Mucosa of stomach (tissue), 1 donor: ENCODE measurements at regions not wholly inside any gene's neighbourhood (a gene's known extent, or its start where the extent isn't known, plus 50 kb on each side); places are given as distances from the start of the nearest gene placed in this dataset.

Source experiments
- H3K27me3 ChIP-seq: one replicate; pipeline ENCODE4 v1.7.0; 2013; ENCODE audit warnings: mild to moderate bottlenecking, low read length; ENCODE audit not compliant: control insufficient read depth, insufficient read depth
- H3K36me3 ChIP-seq: one replicate; pipeline ENCODE4 v1.7.0; 2013; ENCODE audit warnings: low read length; ENCODE audit not compliant: control insufficient read depth, insufficient read depth
- H3K4me1 ChIP-seq: one replicate; pipeline ENCODE4 v1.7.0; 2013; ENCODE audit warnings: mild to moderate bottlenecking, low read length; ENCODE audit not compliant: control insufficient read depth, insufficient read depth
- H3K4me3 ChIP-seq: one replicate; pipeline ENCODE4 v1.7.0; 2013; ENCODE audit warnings: low read length
- H3K9ac ChIP-seq: one replicate; pipeline ENCODE4 v1.7.0; 2013; ENCODE audit warnings: mild to moderate bottlenecking, low read length, moderate library complexity
- H3K9me3 ChIP-seq: one replicate; pipeline ENCODE4 v1.7.0; 2013; ENCODE audit warnings: mild to moderate bottlenecking, low read length, moderate library complexity; ENCODE audit not compliant: control insufficient read depth
- donor health status: Pancreatic carcinoma.

DNA sequence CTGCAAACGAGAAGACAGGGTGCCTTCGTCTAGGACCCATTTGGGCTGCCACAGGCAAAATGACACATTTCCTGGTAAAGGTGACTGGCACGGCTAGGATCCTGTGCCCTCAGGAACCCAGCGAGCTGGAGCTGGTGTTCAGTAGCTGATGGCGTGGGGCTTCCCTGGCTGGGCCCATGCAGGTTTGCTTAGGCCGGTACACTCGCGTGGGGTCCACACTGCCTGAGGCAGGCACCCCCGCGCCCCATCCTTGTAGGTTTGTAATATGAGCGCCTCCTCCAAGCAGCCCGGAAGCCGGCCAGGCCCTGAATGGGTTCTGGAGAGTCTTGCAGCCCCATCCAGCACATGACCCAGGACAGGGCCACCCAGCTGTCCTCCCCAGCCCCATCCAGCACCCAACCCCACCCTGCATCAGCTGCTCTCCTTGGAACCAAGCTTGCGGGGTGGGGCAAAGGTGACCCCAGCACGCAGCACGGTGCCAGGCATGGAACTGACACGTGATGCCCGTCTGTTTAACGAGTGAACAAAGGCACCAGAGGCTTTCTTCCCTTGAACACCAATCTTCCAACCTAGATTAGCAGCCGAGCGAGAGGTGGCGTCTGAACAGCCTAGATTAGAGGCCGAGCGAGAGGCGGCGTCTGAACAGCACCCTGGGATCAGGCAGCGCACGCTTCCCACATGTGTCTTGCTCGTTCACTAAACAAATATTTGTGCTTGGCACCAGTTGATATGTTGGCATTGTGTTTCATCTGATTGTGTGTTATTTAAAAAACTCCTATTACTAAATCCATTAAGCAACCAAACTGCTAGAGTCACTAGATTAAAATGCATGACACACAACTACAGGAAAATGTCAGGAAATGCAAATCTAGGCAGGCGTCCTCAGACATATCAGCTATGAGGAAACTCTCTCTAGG lies 112.1 kb downstream of the DLL1 start:
- Histone ChIP-seq H3K36me3 (no peaks in the 10 kb centered on the region), H3K9me3 (no peaks in the 10 kb centered on the region), H3K27me3 (peaks cover 27% of the 10 kb centered on the region), H3K4me1 (peaks cover 22% of the 10 kb centered on the region), H3K9ac (no peak overlapping the region), H3K4me3 (no peak overlapping the region)

DNA sequence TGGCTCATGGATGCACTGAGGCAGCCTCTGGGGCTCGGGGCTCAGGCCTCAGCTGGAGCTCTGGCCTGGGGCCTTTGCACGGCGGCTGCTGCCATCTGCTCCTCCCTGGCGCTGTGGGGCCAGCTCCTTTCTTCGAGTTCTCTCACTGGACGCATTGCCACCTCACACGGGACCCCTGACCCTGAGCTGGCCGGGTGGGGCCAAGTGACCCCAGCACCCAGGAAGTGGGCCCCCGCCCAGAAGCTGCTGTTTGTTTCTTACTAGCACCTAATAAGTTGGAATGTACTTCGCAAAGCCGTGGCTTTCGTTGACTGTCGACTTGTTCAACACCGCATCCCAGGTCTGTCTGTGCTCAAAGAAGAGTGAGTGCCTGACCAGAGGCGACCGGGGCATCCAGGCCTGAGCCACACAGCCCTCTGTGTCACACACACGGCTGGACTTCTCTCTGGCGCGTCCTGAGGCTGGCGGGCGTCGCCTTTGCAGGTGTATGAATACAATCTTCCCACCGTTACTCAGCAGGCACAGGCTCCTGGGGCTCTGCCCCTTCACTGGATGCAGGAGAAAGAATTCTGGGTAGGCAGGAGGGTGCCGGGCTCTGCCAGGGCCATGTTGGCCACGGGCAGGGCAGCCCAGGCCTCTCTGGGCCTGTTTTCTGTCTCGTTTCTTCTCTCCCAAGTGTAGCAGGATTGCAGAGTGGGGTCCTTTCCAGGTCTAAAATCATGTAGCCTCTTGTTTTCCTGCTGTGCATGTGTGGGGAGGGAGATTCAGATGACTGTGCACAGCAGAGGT lies 112.9 kb downstream of the DLL1 start:
- Histone ChIP-seq H3K9me3 (no peaks in the 10 kb centered on the region), H3K27me3 (peaks cover 27% of the 10 kb centered on the region), H3K9ac (no peak overlapping the region), H3K4me3 (no peak overlapping the region), H3K36me3 (no peaks in the 10 kb centered on the region), H3K4me1 (peaks cover 22% of the 10 kb centered on the region)

DNA sequence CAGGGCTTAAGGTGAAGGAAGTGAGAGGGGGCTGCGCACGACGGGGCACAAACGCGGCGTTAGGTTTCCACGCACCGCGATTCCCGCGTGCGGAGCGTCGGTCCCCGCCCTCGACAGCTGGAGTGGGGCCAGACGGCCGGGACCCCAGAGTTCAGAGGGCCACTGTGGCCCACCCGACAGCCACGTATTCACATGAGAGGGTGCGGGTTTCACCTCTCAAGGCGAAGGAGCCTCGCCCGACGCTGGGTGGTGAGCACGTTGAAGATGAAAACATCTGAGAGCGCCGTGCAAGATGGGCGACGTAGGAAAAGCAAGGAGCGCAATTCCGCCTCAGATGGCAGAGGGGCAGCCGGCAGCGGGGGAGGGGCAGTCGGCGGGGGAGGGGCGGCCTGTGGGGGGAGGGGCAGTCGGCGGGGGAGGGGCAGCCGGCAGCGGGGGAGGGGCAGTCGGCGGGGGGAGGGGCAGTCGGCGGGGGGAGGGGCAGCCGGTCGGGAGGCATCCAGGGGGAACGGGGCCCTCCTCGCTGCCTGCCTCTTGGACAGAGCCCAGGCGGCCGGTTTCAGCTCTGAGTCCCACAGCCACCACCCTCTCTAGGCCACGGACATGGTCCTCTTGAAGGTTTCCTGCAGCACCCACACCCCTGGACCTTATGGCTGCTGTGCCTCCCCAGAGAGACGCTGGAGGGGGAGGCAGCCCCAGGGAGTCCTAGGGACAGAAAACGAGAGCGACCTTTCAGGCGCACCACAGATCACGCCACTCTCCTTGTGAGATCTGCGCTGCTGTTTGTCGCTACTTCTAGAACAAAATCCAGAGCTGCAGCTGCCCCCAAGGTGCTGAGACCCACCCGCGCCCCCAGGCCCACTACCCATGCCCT lies 113.7 kb downstream of the DLL1 start:
- H3K4me3 ChIP-seq, result no peak overlapping the region
- H3K9me3 ChIP-seq, result no peaks in the 10 kb centered on the region
- no peaks in the 10 kb centered on the region for H3K36me3 ChIP-seq
- peaks cover 24% of the 10 kb centered on the region for H3K27me3 ChIP-seq
- no peak overlapping the region for H3K9ac ChIP-seq
- H3K4me1 ChIP-seq, result peaks cover 22% of the 10 kb centered on the region

DNA sequence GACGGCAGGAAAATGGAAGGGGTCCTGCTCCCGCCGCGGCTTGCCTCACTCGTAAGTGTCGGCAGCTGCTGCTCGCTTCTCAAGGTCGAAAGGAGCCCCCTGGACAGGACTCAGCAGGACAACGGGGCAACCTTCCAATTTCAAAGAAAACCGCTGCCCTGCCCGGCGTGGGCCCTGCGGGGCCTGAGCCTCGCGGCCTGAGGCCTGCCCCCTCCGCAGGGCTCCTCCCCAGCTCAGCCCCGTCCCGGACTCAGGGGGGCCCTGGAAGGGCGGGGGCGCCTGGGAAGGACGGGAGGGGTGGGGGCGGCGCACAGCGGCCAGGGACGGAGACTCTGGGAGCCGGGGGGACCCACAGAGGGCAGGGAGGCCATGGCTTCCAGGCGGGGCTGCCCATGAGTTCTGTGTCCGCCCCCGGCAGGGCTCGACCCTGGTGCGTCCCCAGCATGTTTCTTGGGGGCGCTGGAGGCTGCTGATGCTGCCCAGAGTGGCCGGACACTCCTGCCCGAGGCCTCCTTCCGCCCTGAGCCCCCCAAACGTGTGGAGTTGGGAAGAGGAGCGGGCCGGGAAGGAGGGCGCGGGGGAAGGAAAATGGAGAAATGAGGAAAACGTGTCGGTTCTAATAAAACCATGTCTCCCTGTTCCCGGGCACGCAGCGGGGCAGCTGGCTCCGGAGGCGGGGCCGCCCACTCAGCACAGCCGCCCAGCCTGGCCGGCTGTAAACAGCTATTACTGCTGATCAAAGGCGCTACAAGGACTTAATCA lies 114.6 kb downstream of the DLL1 start:
- H3K27me3 ChIP-seq, result peaks cover 16% of the 10 kb centered on the region
- peaks cover 22% of the 10 kb centered on the region for H3K4me1 ChIP-seq
- H3K36me3 ChIP-seq, result no peaks in the 10 kb centered on the region
- no peaks in the 10 kb centered on the region for H3K9me3 ChIP-seq
- no peak overlapping the region for H3K4me3 ChIP-seq
- H3K9ac ChIP-seq, result no peak overlapping the region

DNA sequence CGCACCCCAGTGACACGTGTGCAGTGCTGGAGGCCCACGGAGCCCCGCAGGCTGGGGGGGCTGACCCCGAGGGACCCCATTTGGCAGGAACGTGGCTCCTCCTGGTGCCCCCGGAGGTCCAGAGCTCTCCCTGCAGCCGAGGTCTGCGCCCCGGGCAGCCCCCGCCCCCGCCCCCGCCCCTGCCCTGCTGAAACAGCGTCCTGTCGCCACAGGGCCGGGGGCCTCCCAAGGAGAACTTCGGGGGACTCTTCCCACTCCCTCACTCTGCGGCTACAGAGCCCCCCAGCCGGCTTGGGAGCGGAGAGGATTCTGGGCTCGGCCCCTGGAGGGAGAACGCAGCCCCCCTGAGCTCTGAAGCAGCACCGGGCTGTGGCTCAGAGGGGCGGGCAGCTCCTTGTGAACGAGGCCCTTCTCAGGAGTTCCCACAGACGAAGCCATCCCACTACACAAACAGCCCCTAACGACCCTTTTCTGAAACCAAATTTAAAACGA lies 115.2 kb downstream of the DLL1 start:
- no peaks in the 10 kb centered on the region for H3K36me3 ChIP-seq
- H3K27me3 ChIP-seq, result peaks cover 10% of the 10 kb centered on the region
- peaks cover 22% of the 10 kb centered on the region for H3K4me1 ChIP-seq
- H3K9ac ChIP-seq, result no peak overlapping the region
- no peak overlapping the region for H3K4me3 ChIP-seq
- H3K9me3 ChIP-seq, result no peaks in the 10 kb centered on the region

DNA sequence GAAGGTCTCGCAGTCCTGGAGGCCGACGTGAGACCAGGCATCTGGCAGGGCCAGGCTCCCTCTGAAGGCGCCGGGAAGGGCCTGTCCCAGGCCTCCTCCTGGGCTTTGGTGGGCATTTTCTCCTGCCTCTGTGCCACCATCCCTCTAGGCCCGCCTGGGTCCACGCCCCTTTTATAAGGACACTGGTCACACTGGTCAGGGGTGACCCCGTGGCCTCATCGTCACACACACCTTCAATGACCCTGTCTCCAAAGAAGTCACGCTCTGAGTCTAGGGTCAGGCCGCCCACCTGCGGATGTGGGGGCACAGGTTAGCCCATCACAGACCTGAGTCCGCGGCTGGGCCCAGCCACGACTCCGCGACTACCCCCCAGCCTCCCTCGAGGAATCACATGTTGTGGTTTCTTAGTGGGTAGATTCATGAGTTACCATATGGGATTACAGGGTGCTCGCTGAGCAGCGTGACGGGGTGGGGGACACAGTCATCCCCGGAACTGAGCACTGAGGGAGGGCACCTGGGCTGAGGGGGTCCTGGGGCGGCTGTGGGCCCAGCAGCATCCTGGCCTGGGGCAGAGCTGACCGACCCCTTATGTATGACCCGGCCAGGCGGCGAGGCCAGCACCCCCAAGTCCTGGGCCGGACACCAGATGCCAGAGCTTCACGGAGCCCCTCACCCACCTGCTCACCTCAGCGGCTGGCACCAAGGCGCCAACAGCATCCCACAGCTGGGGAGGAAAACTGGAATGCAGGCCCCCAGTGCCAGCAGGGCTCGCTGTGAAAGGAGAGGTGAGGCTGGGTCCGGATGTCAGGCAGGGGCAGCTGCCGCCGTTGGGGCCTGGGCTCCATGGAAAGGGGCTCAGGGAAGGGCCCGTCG lies 115.9 kb downstream of the DLL1 start:
- peaks cover 22% of the 10 kb centered on the region for H3K4me1 ChIP-seq
- no peaks in the 10 kb centered on the region for H3K9me3 ChIP-seq
- H3K9ac ChIP-seq, result no peak overlapping the region
- no peak overlapping the region for H3K4me3 ChIP-seq
- H3K36me3 ChIP-seq, result no peaks in the 10 kb centered on the region
- peaks cover 3% of the 10 kb centered on the region for H3K27me3 ChIP-seq

DNA sequence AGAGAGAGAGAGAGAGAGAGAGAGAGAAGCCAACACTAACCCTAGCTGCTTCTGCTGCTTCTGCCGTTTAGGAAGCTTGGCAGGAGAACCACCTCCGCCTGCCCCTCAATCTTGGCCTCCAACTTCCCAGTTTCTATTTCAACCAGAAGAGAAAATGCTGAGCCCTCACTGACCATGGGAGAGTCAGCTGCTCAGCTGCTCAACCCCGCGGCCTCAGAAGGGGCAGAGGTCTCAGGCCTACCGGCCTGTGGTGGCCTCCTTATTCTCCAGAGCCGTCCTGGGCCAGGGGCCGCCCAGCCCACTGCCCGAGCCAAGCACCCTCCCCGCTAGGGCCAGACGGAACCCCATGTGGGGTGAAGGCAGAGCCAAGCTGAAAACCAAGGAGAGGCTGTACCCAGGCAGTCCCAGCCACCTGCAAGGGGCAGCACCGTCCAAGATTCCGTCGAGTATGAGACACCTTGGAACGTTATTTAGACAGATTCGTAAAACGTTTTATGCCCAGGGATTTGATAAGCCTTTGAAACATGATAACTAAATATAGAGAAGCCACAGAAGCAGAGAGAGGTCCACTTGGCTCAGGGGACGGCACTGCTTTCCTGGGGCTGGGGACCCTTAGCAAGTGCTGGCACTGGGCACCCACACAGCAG lies 116.6 kb downstream of the DLL1 start:
- Histone ChIP-seq H3K9me3 (no peaks in the 10 kb centered on the region), H3K27me3 (no peaks in the 10 kb centered on the region), H3K4me1 (peaks cover 17% of the 10 kb centered on the region), H3K36me3 (no peaks in the 10 kb centered on the region), H3K4me3 (no peak overlapping the region), H3K9ac (no peak overlapping the region)

DNA sequence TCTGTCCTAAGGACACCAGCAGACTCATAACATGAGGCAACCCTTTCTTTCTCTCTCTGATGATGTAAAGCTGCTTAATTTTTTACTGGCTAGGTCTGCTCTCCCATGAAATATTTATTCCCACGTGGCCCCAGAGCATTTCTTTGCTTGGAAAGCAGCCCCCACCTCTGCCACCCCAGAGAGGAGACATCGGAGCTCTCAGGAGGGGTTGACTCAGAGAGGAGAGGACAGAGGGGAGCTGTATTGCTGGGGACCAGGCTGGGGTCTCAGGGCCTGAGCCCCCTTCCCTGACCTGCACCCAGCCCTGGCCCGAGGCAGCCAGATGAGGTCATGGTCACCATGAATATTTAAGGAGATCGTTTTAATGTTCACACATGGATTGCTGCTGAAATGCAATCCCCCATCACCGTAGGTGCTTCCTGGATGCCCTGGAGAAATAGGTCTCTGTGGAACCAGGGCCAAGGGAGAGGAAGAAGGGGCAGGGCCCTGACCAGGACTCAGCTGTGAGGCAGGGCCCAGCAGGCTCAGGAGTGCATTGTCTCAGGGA lies 117.5 kb downstream of the DLL1 start:
- Histone ChIP-seq H3K36me3 (no peaks in the 10 kb centered on the region), H3K27me3 (no peaks in the 10 kb centered on the region), H3K4me3 (no peak overlapping the region), H3K4me1 (peaks cover 11% of the 10 kb centered on the region), H3K9ac (no peak overlapping the region), H3K9me3 (no peaks in the 10 kb centered on the region)

DNA sequence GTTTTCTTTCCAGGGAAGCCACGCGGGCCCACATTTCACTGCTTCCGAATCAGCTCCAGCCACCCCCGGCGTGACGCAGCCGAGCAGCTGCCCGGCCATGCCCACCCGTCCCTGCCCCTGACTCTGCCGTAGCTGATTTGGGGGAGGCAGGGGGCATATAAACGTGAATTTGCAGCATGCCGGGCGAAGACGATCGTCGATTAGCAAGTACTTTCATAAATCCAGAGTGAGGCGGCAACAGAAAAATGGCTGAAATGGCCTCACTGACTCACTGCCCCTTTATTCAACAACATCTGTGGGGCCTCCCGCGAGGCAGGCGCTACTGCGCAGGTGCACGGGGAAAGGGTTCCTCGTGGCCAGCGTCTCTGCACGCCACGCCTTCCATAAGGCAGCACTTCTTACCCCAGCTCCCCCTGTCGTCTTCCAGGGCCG lies 118.0 kb downstream of the DLL1 start:
- Histone ChIP-seq H3K9ac (no peak overlapping the region), H3K36me3 (no peaks in the 10 kb centered on the region), H3K27me3 (no peaks in the 10 kb centered on the region), H3K9me3 (no peaks in the 10 kb centered on the region), H3K4me1 (peaks cover 6% of the 10 kb centered on the region), H3K4me3 (no peak overlapping the region)

DNA sequence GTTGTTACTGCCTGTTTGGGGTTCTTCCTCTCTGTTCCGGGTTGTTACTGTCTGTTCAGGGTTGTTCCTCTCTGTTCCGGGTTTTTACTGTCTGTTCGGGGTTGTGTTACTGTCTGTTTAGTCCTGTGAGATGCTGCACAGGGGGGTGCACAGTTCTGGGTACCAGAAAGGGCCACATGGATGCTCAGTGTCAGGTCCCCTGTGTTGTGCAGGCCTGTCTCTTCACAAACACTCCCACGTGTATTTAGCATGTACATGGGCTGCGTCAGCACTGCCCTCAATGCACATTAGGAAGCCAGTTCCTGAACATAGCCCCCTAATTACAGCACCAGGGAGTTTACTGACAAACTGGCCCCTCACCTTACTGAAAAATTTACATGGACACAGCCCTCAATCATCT lies 118.5 kb downstream of the DLL1 start:
- no peaks in the 10 kb centered on the region for H3K27me3 ChIP-seq
- H3K4me3 ChIP-seq, result no peak overlapping the region
- H3K9me3 ChIP-seq, result no peaks in the 10 kb centered on the region
- H3K9ac ChIP-seq, result no peak overlapping the region
- no peaks in the 10 kb centered on the region for H3K36me3 ChIP-seq
- peaks cover 3% of the 10 kb centered on the region for H3K4me1 ChIP-seq
